Neural progenitor cell (in vitro differentiated cells): ENCODE measurements at regions not wholly inside any gene's neighbourhood (a gene's known extent, or its start where the extent isn't known, plus 50 kb on each side); places are given as distances from the start of the nearest gene placed in this dataset.

Experiments
- CTCF ChIP-seq: fragments of 200-600 bp; sonication (generic); IDR thresholded peaks from 2 replicates; pipeline ENCODE4 v1.5.1; 2017; ENCODE audit warnings: antibody characterized with exemption, mild to moderate bottlenecking
- EZH2 ChIP-seq: fragments of 200-600 bp; sonication (generic); IDR thresholded peaks from 2 replicates; pipeline ENCODE4 v1.6.1; 2017; ENCODE audit warnings: antibody characterized with exemption, mild to moderate bottlenecking, moderate library complexity
- EZH2phosphoT487 ChIP-seq: fragments of 200-600 bp; sonication (generic); IDR thresholded peaks from 2 replicates; pipeline ENCODE4 v1.6.1; 2017; ENCODE audit warnings: antibody characterized with exemption

- TF ChIP-seq CTCF (no peak), EZH2 (no peak), EZH2phosphoT487 (no peak)
Measured at GRCh38 chr7:118312966-118313365, 88.5 kb downstream of the ANKRD7 start.
